ENCODE measurements at regions not wholly inside any gene's neighbourhood (a gene's known extent, or its start where the extent isn't known, plus 50 kb on each side); places are given as distances from the start of the nearest gene placed in this dataset.

- no peak for DNase-seq (ENCODE audit: low read depth)
These were observed 82.3 kb downstream of the MYCN start for GRCh38 chr2:16022548-16023240.

- DNase-seq (ENCODE audit: low read depth): no peak
These were observed 81.4 kb downstream of the MYCN start for GRCh38 chr2:16021611-16022363.

GRCh38 chr2:16020389-16021008, 80.1 kb downstream of the MYCN start:
- no peak for DNase-seq (ENCODE audit: low read depth)

- no peak for DNase-seq (ENCODE audit: low read depth)
These were observed 79.4 kb downstream of the MYCN start for GRCh38 chr2:16019617-16020351.

- no peak for DNase-seq (ENCODE audit: low read depth)
These were observed 78.7 kb downstream of the MYCN start for GRCh38 chr2:16019060-16019480.

- no peak for DNase-seq (ENCODE audit: low read depth)
These were observed 78.1 kb downstream of the MYCN start for GRCh38 chr2:16018277-16019059.

GRCh38 chr2:16016282-16016681, 75.9 kb downstream of the MYCN start:
- no peak for DNase-seq (ENCODE audit: low read depth)

- no peak for DNase-seq (ENCODE audit: low read depth)
These were observed 75.5 kb downstream of the MYCN start for GRCh38 chr2:16015903-16016265.

- DNase-seq (ENCODE audit: low read depth): no peak
These were observed 75.0 kb downstream of the MYCN start for GRCh38 chr2:16015210-16015902.

GRCh38 chr2:16014802-16015201, 74.5 kb downstream of the MYCN start:
- no peak for DNase-seq (ENCODE audit: low read depth)

GRCh38 chr2:16014041-16014787, 73.9 kb downstream of the MYCN start:
- no peak for DNase-seq (ENCODE audit: low read depth)

GRCh38 chr2:16013359-16013911, 73.1 kb downstream of the MYCN start:
- no peak for DNase-seq (ENCODE audit: low read depth)

- no peak for DNase-seq (ENCODE audit: low read depth)
These were observed 72.4 kb downstream of the MYCN start for GRCh38 chr2:16012626-16013358.

GRCh38 chr2:16012029-16012596, 71.8 kb downstream of the MYCN start:
- DNase-seq (ENCODE audit: low read depth): no peak

- DNase-seq (ENCODE audit: low read depth): no peak
These were observed 71.2 kb downstream of the MYCN start for GRCh38 chr2:16011621-16011960.

GRCh38 chr2:16010951-16011620, 70.7 kb downstream of the MYCN start:
- DNase-seq (ENCODE audit: low read depth): no peak

GRCh38 chr2:16010011-16010410, 69.7 kb downstream of the MYCN start:
- DNase-seq (ENCODE audit: low read depth): no peak

GRCh38 chr2:16009560-16009959, 69.2 kb downstream of the MYCN start:
- no peak for DNase-seq (ENCODE audit: low read depth)

Measured in Daoy (cell line).